Osteoblast (primary cell): ENCODE measurements at regions not wholly inside any gene's neighbourhood (a gene's known extent, or its start where the extent isn't known, plus 50 kb on each side); places are given as distances from the start of the nearest gene placed in this dataset.

ENCODE experiments used
- DNase-seq: peaks from one replicate; pipeline ENCODE4 v3.0.0; 2011; ENCODE audit warnings: low spot score, mixed read lengths; ENCODE audit not compliant: insufficient read length; ENCODE audit errors: missing footprints
- H2AFZ ChIP-seq: 2 replicates; pipeline ENCODE4 v1.6.0; 2011; ENCODE audit warnings: mild to moderate bottlenecking, low read length
- H3K27ac ChIP-seq: 2 replicates; pipeline ENCODE4 v1.5.1; 2011; ENCODE audit warnings: mild to moderate bottlenecking, low read depth, low read length, moderate library complexity
- H3K27me3 ChIP-seq: 2 replicates; pipeline ENCODE4 v1.6.0; 2012; ENCODE audit warnings: mild to moderate bottlenecking, control low read depth, inconsistent platforms, low read length, moderate library complexity; ENCODE audit not compliant: insufficient read depth
- H3K36me3 ChIP-seq: 2 replicates; pipeline ENCODE4 v1.5.1; 2011; ENCODE audit warnings: mild to moderate bottlenecking, low read length, control low read depth, moderate library complexity; ENCODE audit not compliant: insufficient read depth
- H3K4me1 ChIP-seq: 2 replicates; pipeline ENCODE4 v1.5.1; 2011; ENCODE audit warnings: mild to moderate bottlenecking, low read length, control low read depth, moderate library complexity; ENCODE audit not compliant: insufficient read depth
- H3K4me2 ChIP-seq: 2 replicates; pipeline ENCODE4 v1.6.0; 2011; ENCODE audit warnings: mild to moderate bottlenecking, low read length; ENCODE audit not compliant: insufficient read depth
- H3K4me3 ChIP-seq: fragments of 200-600 bp; sonication (generic); 3 replicates; pipeline ENCODE4 v1.5.1; 2012; ENCODE audit warnings: mild to moderate bottlenecking, low read length, inconsistent platforms; ENCODE audit not compliant: insufficient read depth
- H3K79me2 ChIP-seq: 2 replicates; pipeline ENCODE4 v1.6.0; 2012; ENCODE audit warnings: mild to moderate bottlenecking, low read length, control low read depth, inconsistent platforms; ENCODE audit not compliant: insufficient read depth
- H3K9me3 ChIP-seq: 2 replicates; pipeline ENCODE4 v1.5.1; 2011; ENCODE audit warnings: low read depth, low read length, control low read depth
- H4K20me1 ChIP-seq: 2 replicates; pipeline ENCODE4 v1.6.0; 2012; ENCODE audit warnings: mild to moderate bottlenecking, low read length, control low read depth; ENCODE audit not compliant: insufficient read depth
- CTCF ChIP-seq: IDR thresholded peaks from 2 replicates; pipeline ENCODE4 v1.5.1; 2011; ENCODE audit warnings: mild to moderate bottlenecking, low read depth, low read length, moderate library complexity; ENCODE audit errors: extremely low read depth

- no peaks in the 10 kb centered on the region for H3K36me3 ChIP-seq
- H3K79me2 ChIP-seq = no peaks in the 10 kb centered on the region
- TF ChIP-seq CTCF = no peak
- H3K4me2 ChIP-seq = no peak overlapping the region
- no peak overlapping the region for H3K4me3 ChIP-seq
- no peak overlapping the region for H3K27ac ChIP-seq
- H4K20me1 ChIP-seq = no peaks in the 10 kb centered on the region
- no peak for DNase-seq
- H2AFZ ChIP-seq = no peak overlapping the region
- no peaks in the 10 kb centered on the region for H3K9me3 ChIP-seq
- H3K27me3 ChIP-seq = no peaks in the 10 kb centered on the region
- H3K4me1 ChIP-seq = peaks cover 13% of the 10 kb centered on the region
These were observed 181.1 kb upstream of the NABP1 start for GRCh38 chr2:191496838-191497237.

- no peak for TF ChIP-seq CTCF
- Histone ChIP-seq H3K79me2 (no peaks in the 10 kb centered on the region), H3K9me3 (no peaks in the 10 kb centered on the region), H3K27ac (no peak overlapping the region), H3K4me1 (peaks cover 13% of the 10 kb centered on the region), H3K27me3 (no peaks in the 10 kb centered on the region), H3K4me3 (no peak overlapping the region), H3K36me3 (no peaks in the 10 kb centered on the region), H2AFZ (no peak overlapping the region), H3K4me2 (no peak overlapping the region), H4K20me1 (no peaks in the 10 kb centered on the region)
- no peak for DNase-seq
These were observed 180.1 kb upstream of the NABP1 start for GRCh38 chr2:191497822-191498221.

- Histone ChIP-seq H3K27ac (no peak overlapping the region), H3K79me2 (no peaks in the 10 kb centered on the region), H3K4me1 (peaks cover 13% of the 10 kb centered on the region), H3K9me3 (no peaks in the 10 kb centered on the region), H3K4me3 (no peak overlapping the region), H2AFZ (no peak overlapping the region), H4K20me1 (no peaks in the 10 kb centered on the region), H3K27me3 (no peaks in the 10 kb centered on the region), H3K36me3 (no peaks in the 10 kb centered on the region), H3K4me2 (no peak overlapping the region)
- no peak for TF ChIP-seq CTCF
- DNase-seq = no peak
These were observed 178.9 kb upstream of the NABP1 start for GRCh38 chr2:191499050-191499449.

- H3K36me3 ChIP-seq = no peaks in the 10 kb centered on the region
- no peak overlapping the region for H3K27ac ChIP-seq
- DNase-seq = no peak
- no peak overlapping the region for H3K4me3 ChIP-seq
- H3K79me2 ChIP-seq = no peaks in the 10 kb centered on the region
- peaks cover 13% of the 10 kb centered on the region for H3K4me1 ChIP-seq
- no peaks in the 10 kb centered on the region for H4K20me1 ChIP-seq
- peak overlapping the region; percentile 56 for H2AFZ ChIP-seq
- peak overlapping the region; percentile 4 for H3K4me2 ChIP-seq
- TF ChIP-seq CTCF = no peak
- no peaks in the 10 kb centered on the region for H3K27me3 ChIP-seq
- H3K9me3 ChIP-seq = no peaks in the 10 kb centered on the region
These were observed 177.9 kb upstream of the NABP1 start for GRCh38 chr2:191499874-191500565.
